NCI-H345 treated with DMSO at 0.1 percent for 48 hours (cell line): ENCODE measurements at regions not wholly inside any gene's neighbourhood (a gene's known extent, or its start where the extent isn't known, plus 50 kb on each side); places are given as distances from the start of the nearest gene placed in this dataset.
"Not testable (repeated sequence)": the region's sequence is repeated elsewhere in the genome, so short reads cannot be mapped to it uniquely, and the experiment has no call there.

Source experiments
- DNase-seq: peaks from one replicate; lab custom pipeline; 2025; ENCODE audit not compliant: unreplicated experiment; lab: John Stamatoyannopoulos, UW

DNA sequence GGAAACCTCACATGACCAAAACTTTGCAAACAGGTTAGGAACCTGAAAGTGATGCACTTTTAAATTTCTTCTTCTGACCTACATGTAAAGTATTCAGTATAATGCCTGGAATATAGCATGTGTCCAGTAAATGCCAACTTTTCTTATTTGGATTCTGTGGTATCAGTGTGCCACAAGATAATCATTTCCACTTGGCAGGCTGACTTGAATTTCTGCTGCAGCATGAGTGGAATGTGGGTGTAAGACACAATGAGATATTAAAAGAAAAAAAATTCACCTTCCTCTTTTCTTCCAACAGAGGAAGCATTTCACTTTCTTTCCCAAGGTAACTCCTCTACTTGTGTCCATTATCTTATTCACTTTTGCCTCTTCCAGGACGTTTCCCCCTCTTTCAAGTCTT, 141.9 kb upstream of the PRKD1 start:
- no peak for DNase-seq

DNA sequence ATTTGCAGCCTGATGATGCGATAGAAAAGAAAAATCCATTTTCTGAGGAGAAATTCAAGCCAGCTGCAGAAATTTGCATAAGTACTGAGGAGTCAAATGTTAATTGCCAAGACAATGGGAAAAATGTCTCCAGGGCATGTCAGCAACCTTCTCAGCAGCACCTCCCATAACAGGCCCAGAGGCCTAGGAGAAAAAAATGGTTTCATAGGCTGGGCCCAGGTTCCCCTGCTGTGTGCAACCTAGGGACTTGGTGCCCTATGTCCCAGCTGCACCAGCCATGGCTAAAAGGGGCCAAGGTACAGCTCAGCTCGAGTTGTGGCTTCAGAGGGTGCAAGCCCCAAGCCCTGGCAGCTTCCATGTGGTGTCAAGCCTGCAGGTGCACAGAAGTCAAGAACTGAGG, 144.8 kb upstream of the PRKD1 start:
- DNase-seq: not testable (repeated sequence)

DNA sequence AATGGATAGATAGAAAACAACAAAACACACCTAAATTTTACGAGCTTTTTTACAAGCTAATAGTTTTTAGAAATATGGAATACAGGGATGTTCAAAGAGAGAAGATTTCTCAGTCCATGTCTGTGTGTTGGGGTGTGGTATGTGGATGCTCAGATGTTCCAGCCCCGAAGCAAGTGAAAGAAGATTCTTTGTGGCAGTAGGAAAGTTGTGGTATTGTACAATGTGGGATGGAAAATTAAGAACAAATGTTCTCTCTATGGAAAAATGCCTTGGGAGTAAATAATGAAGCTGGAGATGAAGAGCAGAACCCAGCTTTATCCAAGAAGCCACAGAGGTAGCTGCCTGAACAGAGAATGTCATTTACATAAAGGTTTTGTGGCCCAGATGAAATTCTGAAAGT, 150.3 kb upstream of the PRKD1 start:
- no peak for DNase-seq

DNA sequence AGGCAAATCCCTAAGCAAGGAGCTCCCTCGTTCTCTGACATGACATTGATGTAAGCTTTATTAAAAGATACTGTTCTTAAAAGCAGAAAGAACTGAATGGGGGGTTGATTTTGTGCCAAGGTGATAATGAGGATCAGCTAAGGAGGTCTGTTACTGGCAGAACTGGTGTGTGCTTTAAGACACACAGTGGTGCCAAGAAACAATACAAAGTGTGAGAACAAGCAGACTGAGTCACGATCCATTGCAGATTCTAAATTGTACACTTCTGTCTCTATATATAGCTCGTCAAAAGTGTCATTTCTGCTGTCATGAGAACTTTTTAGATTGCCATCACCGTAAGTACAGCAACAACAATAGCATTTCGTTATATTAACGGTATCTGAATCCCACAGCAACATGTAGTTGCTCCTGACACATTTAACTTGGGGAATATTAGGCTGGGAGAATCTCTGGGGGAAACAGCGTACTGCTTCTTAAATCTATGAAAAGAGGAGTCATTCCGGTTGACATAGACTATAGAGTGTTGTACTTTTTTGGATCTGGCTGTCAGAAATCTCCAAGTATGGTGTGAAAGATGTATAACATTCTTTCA, 151.3 kb upstream of the PRKD1 start:
- DNase-seq: no peak

DNA sequence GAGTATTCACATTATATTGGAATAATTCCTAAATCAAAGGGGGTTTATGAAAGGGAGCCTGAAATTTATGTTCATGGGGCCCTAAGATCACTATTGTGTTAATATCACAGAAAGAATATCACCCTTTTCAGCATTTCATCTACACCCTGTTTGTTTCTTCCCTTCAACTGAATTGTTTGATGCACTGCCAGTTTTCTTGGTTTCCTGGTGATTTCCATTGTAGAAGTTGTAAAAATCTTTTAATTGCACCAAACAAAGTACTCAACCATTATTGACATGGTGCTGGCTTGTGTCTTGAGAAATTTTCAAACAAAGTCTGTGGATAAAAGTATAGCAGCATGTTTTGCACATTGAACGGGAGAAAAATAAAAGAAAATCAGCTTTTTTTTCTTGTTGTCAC, 154.8 kb upstream of the PRKD1 start:
- DNase-seq: no peak

DNA sequence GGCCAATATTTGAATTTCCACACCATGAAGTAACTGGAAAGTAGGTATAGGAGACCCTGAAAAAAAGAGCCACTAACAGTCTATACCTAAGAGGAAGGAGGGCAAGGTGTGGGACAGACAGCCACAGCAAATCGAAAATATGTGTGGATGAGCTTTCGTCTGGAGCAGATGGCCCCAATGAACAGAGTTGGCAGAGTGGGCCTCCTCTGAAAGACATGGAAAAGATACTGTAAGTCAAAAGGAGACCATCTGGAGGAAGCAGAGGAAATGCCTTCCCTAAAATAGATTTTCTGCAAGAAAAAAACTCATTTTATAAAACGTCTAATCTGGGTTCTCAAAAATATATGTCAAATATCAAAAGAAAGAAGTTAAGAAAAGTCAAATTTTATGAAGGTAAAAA, 157.2 kb upstream of the PRKD1 start:
- no peak for DNase-seq

DNA sequence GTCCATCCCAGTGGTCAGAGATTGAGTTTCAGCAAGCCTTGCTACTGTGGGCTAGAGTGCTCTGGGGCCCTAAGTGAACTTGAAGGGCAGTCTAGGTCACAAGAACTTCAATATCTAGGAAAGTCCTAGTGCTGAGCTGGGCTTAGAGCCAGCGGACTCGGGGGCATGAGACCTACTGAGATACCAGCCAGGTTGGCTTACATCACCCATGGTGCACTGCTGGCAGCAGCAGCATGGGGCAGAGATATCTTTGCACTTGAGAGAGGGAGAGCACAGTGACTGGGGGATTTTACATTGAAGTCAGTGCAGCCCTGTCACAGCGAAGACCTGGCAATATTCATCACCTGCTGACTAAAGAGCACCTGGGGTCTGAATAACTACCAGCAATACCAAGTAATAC, 158.3 kb upstream of the PRKD1 start:
- no peak for DNase-seq

DNA sequence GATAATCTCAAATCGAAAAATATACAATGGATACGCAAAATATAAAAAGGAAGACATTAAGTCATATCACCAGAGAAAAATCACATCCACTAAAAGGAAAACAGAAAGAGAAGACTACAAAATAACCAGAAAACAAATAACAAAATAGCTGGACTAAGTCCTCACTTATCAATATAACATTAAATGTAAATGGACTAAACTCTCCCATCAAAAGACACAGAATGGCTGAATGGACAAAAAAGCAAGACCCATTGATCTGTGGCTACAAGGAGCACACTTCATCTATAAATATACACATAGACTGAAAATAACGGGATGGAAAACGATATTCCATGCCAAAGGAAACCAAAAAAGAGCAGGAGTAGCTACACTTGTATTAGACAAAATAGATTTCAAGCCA, 161.0 kb upstream of the PRKD1 start:
- DNase-seq: no peak

DNA sequence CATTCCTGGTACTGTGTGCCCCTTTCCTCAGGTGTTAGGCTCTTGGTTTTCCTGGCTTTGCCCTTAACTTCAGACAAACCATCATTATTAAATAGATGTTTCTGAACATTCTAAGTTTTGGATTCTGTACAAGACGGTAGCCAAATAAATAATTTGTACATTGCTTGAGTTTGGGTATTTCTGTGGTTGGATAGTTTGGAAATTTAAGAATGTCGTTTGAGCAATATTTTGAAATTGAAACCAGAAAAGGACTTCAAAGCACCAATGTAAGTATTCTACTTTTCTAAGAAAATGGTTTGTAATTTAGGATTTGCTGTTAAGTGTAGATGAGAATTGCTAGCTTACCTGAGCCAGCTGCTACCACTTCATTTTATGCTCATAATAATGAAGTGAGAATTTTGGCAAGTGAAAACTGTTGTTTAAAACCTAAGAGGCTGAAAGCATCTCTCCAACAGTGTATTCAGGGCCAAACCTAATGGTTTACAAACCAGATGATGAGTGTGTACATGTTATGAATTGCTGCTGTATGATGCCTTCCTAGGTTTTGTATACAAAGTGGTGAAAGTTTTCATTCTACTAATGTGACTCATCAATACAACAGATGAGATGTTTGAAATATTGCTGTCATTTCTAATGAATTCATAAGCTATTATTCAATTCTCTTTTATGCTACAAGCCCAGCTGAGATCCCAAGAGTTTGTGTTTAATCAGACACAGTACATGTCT, 181.5 kb upstream of the PRKD1 start:
- no peak for DNase-seq

DNA sequence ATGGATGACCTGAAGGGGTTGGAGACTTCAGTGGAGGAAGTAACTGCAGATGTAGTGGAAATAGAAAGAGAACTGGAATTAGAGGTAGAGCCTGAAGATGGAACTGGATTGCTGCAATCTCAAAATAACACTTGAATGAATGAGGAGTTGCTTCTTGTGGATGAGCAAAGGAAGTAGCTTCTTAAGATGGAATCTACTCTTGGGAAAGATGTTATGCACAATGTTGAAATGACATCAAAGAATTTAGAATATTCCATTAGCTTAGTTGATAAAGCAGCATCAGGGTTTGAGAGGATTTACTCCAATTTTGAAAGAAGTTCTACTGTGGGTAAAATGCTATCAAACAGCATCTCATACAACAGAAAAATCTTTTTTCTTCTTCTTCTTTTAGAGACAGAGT, 186.4 kb upstream of the PRKD1 start:
- no peak for DNase-seq

DNA sequence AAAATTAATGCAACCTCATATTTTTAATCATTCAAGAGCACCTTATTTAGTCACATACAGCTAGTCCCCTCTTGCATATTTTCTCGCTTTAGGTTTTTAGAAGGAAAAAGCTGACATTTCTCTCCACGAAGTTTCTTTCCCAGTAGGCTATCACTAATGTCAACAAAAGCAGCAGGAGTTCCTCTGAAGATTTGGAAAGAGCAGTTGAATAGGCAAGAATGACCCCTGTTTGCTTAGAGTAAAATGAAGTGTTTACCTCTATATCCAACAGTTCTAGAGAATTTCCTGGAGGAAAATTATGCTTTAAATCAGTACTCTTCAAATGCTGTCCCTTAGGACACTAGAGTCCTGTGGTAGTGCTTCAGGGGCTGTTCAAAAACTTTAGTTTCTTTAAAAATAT, 188.1 kb upstream of the PRKD1 start:
- DNase-seq: no peak

DNA sequence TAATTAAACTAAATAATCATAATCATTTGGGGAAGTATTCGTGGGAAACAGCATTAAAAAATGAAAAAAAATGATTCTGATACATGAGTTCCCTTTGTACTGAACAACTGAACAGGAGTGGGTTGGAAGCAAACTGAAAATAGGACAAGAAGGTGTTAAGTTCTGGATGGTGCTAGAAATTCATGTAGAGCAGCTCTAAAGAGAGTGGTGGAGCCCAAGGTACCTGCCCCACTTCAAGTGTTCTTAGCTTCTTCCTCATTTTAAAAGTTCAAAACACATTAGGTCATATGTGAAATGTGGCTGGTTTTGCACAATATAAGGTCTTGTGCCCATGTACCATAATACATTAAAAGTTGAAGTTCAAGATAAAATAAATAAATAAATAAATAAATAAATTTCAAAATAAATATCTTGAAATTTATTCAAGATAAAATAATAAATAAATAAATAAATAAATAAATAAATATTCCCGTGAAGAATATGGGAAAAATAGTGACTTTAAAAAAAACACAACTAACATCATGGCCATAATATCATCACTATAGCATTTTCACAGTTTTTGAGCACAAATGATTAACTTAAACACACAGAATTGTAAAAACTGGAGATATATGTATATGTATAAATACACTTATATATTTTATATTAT, 191.5 kb upstream of the PRKD1 start:
- no peak for DNase-seq

DNA sequence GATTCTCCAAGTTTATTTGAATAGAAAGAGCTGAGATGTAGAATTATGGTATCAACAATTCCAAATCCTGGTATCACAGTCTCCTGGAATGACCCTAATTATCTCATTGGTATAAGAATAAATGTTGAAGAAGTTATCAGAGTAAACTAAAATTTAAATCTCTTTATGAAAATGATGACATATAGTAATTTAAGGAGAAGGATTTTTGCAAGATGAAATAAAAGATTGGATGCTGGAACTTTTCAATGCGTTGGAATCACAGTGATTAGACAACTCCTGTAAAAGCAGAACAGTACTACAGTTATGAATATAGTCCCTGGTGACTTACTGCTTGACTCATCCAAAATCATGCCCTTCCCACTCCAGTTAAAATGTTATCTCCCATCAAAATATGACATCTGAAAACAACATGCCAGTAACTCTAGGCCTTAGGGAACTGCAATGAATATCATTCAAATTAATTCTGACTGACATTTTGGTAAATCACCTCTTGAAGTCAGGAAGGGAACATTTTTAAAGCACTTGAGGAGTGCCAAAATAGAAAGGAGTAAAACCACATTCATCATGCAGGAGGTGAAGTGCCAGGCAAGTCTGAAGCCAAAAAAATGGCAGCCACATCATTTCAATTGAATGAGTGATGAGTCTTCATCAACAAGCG, 197.8 kb upstream of the PRKD1 start:
- no peak for DNase-seq

DNA sequence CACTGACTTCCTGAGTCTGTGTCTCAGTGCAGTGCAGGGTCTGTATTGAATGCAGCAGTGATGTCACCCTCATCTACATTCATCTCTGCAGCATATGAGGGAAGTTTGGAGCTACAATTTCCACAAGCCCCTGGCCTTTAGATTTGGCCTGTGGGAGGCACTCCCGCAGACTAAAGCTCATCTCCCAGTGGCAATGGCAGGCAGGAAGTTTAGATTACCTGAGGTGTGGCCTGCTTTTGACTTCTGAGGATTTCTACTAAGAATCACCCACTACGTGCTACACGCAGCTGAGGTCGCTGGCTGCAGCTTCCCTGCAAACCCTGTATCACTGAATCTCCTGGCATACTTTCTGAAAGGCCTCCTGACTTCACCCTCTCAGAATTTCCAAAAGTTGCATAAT, 202.2 kb upstream of the PRKD1 start:
- DNase-seq: no peak

DNA sequence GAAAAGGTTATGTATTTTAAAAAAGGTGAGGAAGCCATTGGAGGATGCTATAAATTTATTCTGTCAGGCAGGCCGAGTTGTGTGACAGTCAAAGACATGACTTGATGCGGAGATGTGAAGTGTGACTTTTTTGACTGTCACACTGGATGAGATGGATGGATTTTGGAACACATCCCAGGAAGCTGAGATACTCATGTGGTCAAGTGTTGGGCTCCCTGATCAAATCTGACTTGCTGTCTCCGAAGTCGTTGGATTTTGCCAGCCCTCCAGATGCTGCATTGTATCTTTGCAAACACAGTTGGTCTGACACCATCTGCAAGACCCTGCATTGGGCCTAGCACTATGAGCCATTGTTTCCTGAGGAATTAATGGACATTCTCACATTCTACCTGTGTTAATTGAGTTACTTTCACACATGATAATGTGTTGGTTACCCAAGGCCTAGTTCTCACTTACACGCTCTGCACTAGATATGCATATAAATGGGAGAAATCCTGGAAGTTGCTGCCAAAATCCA, 204.0 kb upstream of the PRKD1 start:
- no peak for DNase-seq

DNA sequence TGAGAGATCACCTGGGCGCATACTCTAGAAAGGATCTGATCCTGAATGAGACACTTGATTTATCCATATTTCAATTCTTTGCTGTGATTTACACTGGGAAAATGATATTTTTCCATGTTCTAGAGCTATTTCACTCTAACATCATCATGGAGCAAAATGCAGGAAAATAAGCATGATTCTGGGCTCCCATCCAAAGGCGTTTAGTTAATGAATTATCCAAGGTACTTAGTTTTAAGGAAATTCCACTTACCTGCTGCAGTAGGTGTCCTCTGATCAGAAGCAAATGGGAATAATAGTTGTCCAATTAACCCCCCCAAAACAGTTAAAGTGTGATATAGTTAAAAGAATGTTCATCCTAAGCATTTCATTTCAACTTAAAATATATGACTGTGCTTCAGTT, 204.5 kb upstream of the PRKD1 start:
- no peak for DNase-seq

DNA sequence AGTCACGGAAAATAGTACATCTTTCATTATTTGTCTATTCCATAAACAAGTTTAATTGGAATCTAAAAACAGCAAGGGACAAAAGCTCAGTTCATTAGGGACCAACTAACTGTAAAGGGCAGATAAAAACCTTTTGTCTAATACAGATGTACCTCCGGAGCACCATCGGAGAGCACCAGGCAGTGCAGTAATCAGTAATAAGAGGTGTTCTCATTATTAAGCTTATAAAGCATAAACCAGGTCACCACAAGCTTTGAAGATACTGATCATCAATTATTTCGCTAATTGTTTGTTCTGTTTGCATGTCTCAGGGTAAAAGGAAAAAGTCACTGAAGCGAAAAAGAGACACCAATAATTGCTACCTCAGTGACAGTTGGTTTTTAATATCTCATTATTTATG, 207.3 kb upstream of the PRKD1 start:
- DNase-seq: no peak

DNA sequence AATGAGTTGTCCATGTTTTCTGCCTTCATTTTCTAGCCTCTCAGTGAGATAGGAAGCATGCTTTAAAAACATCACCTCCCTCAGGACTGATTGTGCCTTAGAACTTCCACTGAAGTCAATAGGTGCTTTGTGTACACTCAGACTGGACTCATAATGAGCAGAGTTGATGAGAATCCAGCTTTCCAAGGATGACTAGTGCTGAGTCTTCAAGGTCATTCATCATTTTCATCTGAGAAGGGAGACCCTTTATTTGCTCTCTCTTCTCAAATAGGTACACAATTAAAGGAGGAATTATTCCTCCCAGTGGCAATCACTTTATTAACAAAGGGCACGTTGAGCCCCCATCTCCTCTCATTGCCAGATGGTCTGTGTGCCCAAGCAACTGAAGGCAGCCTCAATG, 210.9 kb upstream of the PRKD1 start:
- no peak for DNase-seq

DNA sequence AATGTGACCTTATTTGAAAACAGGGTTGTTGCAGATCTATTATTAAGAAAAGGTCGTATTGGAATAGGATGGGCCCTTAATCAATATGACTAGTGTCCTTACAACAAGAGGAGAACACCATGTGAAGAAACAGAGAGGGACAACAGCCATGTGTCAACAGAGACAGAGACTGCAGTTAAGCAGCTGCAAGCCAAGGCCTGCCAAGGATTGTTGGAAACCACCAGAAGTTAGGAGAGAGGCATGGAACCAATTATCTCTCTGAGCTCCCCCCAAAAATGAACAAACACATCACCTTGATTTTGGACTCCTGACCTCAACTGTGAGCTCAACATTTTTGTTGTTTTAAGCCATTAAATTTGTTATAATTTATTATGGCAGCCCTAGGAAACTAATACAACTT, 214.6 kb upstream of the PRKD1 start:
- no peak for DNase-seq

DNA sequence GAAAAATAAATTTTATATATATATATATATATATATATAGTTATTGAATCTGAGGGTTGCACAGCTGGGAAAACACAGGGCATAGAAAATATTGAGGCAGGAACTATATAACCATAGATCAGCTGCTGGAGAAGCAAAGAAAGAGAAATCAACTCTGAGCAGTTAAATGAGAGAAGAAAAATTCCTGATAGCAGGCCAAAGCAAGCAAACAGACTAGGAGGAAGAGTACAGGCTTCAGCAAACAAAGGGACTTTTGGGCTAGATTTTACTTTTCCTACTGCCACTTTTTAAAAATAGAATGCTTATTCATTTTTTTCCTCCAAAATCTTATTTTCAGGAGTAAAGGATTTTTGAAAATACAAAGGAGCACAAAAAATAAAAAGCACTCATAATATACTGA, 216.0 kb upstream of the PRKD1 start:
- DNase-seq: no peak

DNA sequence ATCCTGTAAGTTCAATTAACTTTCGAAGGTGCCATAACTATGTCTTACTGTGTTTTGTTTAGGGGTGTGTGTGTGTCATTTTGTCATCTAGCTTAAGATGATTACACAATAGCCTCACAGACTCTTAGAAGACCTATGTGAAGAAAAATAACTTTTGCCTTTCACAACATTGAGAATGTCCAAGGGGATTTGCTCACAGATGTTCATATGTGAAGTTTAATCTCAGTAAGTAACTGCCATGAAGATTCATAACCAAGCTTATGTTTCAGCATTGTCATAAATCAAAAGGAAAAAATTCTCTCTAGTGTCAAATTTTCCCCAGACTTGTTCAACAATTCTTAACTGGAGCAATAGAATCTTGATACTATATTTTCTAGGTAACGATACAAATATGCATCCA, 226.1 kb upstream of the PRKD1 start:
- no peak for DNase-seq

DNA sequence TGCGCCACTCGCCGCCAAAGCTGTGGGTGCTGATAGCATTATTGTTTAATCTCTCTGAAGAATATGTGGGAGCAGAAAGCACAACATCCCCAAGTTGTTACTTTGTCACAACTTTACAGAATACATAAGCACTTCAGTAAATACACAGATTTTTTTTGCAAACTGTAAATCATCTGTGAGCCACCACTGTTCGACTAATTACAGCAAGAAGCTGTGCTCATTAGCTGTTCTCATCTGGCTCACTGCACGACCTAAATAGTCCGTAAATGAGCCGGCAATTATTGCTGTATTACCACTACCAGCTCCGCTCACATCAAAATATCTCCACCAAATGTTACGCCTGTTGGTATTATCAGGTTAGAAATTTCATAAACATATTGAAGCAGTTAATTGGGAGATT, 228.9 kb upstream of the PRKD1 start:
- no peak for DNase-seq
